ENCODE measurements at regions not wholly inside any gene's neighbourhood (a gene's known extent, or its start where the extent isn't known, plus 50 kb on each side); places are given as distances from the start of the nearest gene placed in this dataset.

- no peaks in the 10 kb centered on the region for H3K9me2 ChIP-seq (replicated peaks; ENCODE audit: insufficient read depth)
- no peak overlapping the region for H3K27ac ChIP-seq
- no peaks in the 10 kb centered on the region for H3K79me2 ChIP-seq
- H4K20me1 ChIP-seq (ENCODE audit: insufficient read depth, poor library complexity, severe bottlenecking) = no peaks in the 10 kb centered on the region
- no peaks in the 10 kb centered on the region for H3K36me3 ChIP-seq (replicated peaks; ENCODE audit: insufficient read depth, low read depth)
- H3K4me1 ChIP-seq (ENCODE audit: insufficient read depth) = no peaks in the 10 kb centered on the region
- no peaks in the 10 kb centered on the region for H3K9me3 ChIP-seq (ENCODE audit: low read depth)
- TF ChIP-seq CTCF (IDR thresholded peaks at IDR 0.05; ENCODE audit: poor library complexity) (no peak), EZH2phosphoT487 (IDR thresholded peaks at IDR 0.05; ENCODE audit: low read depth, severe bottlenecking, unreplicated experiment) (no peak), EZH2 (IDR thresholded peaks at IDR 0.05; ENCODE audit: borderline replicate concordance) (no peak)
- no peak overlapping the region for H3K4me2 ChIP-seq
- 85% methylated on average over 3 of the region's 3 CpGs for WGBS (ENCODE audit: low lambda C conversion rate, missing lambda C conversion rate)
- no peak overlapping the region for H3K4me3 ChIP-seq
- no peak for DNase-seq (ENCODE audit: low spot score)
- no peaks in the 10 kb centered on the region for H3K27me3 ChIP-seq
- H2AFZ ChIP-seq = no peak overlapping the region
Observed at GRCh38 chr1:193974286-193974798, 787.9 kb upstream of the B3GALT2 start.

- no peaks in the 10 kb centered on the region for H3K4me1 ChIP-seq (ENCODE audit: insufficient read depth)
- TF ChIP-seq EZH2 (IDR thresholded peaks at IDR 0.05; ENCODE audit: borderline replicate concordance) (no peak), EZH2phosphoT487 (IDR thresholded peaks at IDR 0.05; ENCODE audit: low read depth, severe bottlenecking, unreplicated experiment) (no peak), CTCF (IDR thresholded peaks at IDR 0.05; ENCODE audit: poor library complexity) (no peak)
- WGBS (ENCODE audit: low lambda C conversion rate, missing lambda C conversion rate) = 98% methylated on average over 3 of the region's 3 CpGs
- DNase-seq (ENCODE audit: low spot score) = no peak
- no peak overlapping the region for H3K4me3 ChIP-seq
- no peaks in the 10 kb centered on the region for H3K27me3 ChIP-seq
- H4K20me1 ChIP-seq (ENCODE audit: insufficient read depth, poor library complexity, severe bottlenecking) = no peaks in the 10 kb centered on the region
- H3K9me3 ChIP-seq (ENCODE audit: low read depth) = no peaks in the 10 kb centered on the region
- no peak overlapping the region for H3K27ac ChIP-seq
- H2AFZ ChIP-seq = no peak overlapping the region
- H3K79me2 ChIP-seq = no peaks in the 10 kb centered on the region
- H3K4me2 ChIP-seq = no peak overlapping the region
- no peaks in the 10 kb centered on the region for H3K36me3 ChIP-seq (replicated peaks; ENCODE audit: insufficient read depth, low read depth)
- no peaks in the 10 kb centered on the region for H3K9me2 ChIP-seq (replicated peaks; ENCODE audit: insufficient read depth)
Observed at GRCh38 chr1:193973428-193973827, 787.0 kb upstream of the B3GALT2 start.

GRCh38 chr1:193971595-193971994 is 785.2 kb upstream of the B3GALT2 start:
- H3K36me3 ChIP-seq (replicated peaks; ENCODE audit: insufficient read depth, low read depth) = no peaks in the 10 kb centered on the region
- TF ChIP-seq EZH2 (IDR thresholded peaks at IDR 0.05; ENCODE audit: borderline replicate concordance) (no peak), CTCF (IDR thresholded peaks at IDR 0.05; ENCODE audit: poor library complexity) (no peak), EZH2phosphoT487 (IDR thresholded peaks at IDR 0.05; ENCODE audit: low read depth, severe bottlenecking, unreplicated experiment) (no peak)
- no peak overlapping the region for H3K27ac ChIP-seq
- H3K4me2 ChIP-seq = no peak overlapping the region
- WGBS (ENCODE audit: low lambda C conversion rate, missing lambda C conversion rate) = 83% methylated on average over 3 of the region's 3 CpGs
- H3K79me2 ChIP-seq = no peaks in the 10 kb centered on the region
- no peaks in the 10 kb centered on the region for H3K27me3 ChIP-seq
- H3K4me1 ChIP-seq (ENCODE audit: insufficient read depth) = no peaks in the 10 kb centered on the region
- H3K4me3 ChIP-seq = no peak overlapping the region
- no peak for DNase-seq (ENCODE audit: low spot score)
- H3K9me2 ChIP-seq (replicated peaks; ENCODE audit: insufficient read depth) = no peaks in the 10 kb centered on the region
- no peaks in the 10 kb centered on the region for H4K20me1 ChIP-seq (ENCODE audit: insufficient read depth, poor library complexity, severe bottlenecking)
- H3K9me3 ChIP-seq (ENCODE audit: low read depth) = no peaks in the 10 kb centered on the region
- H2AFZ ChIP-seq = no peak overlapping the region

- Histone ChIP-seq H3K4me2 (no peak overlapping the region), H3K27ac (no peak overlapping the region), H3K9me2 (replicated peaks; ENCODE audit: insufficient read depth) (no peaks in the 10 kb centered on the region), H3K27me3 (no peaks in the 10 kb centered on the region), H3K36me3 (replicated peaks; ENCODE audit: insufficient read depth, low read depth) (no peaks in the 10 kb centered on the region), H4K20me1 (ENCODE audit: insufficient read depth, poor library complexity, severe bottlenecking) (no peaks in the 10 kb centered on the region), H3K4me3 (no peak overlapping the region), H3K79me2 (no peaks in the 10 kb centered on the region), H2AFZ (no peak overlapping the region), H3K4me1 (ENCODE audit: insufficient read depth) (no peaks in the 10 kb centered on the region), H3K9me3 (ENCODE audit: low read depth) (no peaks in the 10 kb centered on the region)
- DNase-seq (ENCODE audit: low spot score) = no peak
- TF ChIP-seq EZH2phosphoT487 (IDR thresholded peaks at IDR 0.05; ENCODE audit: low read depth, severe bottlenecking, unreplicated experiment) = no peak
- TF ChIP-seq CTCF (IDR thresholded peaks at IDR 0.05; ENCODE audit: poor library complexity) = no peak
- no peak for TF ChIP-seq EZH2 (IDR thresholded peaks at IDR 0.05; ENCODE audit: borderline replicate concordance)
- 50% methylated on average over 1 of the region's 1 CpG for WGBS (ENCODE audit: low lambda C conversion rate, missing lambda C conversion rate)
Observed at GRCh38 chr1:193960499-193960898, 774.1 kb upstream of the B3GALT2 start.
